ENCODE measurements at regions not wholly inside any gene's neighbourhood (a gene's known extent, or its start where the extent isn't known, plus 50 kb on each side); places are given as distances from the start of the nearest gene placed in this dataset.

DNA sequence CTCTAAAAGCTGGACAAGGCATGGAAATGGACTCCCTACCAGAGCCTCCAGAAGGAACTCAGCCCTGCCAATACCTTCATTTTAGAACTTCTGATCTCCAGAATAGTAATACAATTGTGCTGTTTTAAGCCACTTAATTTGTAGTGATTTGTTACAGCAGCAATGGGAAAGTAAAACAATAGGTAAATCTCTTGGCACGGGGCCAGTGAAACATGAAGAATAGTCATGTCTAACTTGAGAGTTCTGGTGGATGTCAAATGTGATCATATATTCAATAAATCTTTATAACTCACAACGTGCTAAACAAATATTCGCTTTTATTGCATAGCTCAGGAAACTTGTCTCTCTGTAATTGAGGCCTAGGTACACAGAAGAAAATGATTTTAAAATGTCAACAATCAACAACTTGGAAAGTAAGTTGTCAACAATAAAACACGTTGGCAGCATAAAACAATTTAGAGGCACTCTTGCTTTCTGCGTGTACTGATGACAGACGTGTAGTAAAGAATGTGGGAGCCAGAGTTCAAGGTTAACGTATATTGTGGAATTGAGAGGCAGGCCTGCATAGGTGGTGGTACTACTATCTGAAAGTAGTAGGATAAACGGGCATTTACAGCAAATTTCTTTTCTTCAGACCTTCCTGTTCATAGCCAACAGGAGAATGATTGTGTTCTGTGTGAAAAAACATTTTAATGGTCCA is 140.5 kb upstream of the OPRM1 start:
- DNase-seq (ENCODE audit: low read depth in 3 of 3, low spot score in 2 of 3) = no peak

DNA sequence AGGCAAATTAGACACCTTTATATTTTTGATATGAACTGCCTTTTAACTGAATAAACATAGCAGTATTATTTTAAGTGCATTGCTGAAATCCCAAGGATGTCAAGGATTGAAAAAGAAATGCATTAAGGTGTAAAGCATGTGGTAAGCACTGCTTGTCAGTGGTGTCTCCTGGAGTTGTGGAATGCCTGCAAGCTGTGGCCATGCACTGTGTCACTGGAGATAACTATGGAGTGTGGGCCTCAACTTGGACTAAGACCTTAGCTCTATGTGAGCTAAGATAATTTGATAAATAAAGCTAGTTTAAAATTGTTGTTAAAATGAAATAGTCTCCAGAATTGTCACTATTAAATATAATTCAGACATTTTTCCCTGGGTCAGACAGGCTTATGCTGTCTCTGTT is 156.6 kb upstream of the OPRM1 start:
- DNase-seq (ENCODE audit: low read depth in 3 of 3, low spot score in 2 of 3) = no peak

DNA sequence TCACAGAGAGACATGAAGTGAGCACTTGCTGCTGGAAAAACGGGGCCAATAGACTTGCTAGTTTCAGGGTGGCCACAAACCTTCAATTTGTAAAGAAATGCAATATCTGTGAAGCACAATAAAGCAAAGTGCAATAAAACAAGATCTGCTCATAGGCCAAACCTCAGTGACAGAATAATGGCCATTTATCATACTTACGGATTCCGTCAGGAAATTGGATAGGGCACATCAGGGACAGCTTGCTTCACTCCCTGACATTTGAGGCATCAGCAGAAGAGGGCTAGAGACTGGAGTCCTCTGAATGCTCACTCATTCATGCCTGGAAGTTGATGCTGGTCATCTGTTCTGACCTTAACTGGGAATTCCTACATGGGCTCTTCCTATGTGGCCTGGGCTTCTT is 165.5 kb upstream of the OPRM1 start:
- DNase-seq (ENCODE audit: low read depth in 3 of 3, low spot score in 2 of 3) = peak in 2 of 3 donors; percentile 7 to 8

DNA sequence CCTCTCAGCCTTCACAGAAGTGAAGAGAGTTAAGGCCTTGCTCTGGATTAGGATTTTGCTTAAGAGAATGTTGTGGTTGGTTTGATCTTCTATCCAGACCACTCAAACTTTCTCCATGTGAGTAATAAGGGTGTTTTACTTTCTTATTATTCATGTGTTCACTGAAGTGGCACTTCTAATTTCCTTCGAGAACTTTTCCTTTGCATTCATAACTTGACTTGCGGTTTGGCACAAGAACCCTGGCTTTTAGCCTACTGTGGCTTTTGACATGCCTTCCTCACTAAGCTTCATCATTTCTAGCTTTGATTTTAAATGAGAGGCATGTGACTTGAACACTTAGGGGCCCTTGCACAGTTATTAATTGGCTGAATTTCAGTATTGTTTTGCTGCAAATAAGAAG is 166.1 kb upstream of the OPRM1 start:
- DNase-seq (ENCODE audit: low read depth in 3 of 3, low spot score in 2 of 3) = no peak

DNA sequence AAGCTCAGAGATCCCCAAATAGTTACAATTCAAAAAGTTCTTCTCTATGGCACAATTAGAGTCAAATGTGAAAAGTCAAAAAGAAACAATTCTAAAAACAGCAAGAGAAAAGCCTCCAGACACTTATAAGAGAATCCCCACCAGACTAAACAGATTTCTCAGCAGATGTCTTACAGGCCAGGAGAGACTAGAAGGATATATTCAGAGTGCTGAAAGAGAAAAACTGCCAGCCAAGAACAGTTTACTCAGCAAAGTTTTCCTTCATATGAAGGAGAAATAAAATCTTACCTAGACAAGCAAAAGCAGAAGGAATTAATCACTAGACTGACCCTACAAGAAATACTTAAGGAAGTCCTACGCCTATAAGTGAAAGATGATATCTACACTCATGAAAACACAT is 176.1 kb upstream of the OPRM1 start:
- no peak for DNase-seq (ENCODE audit: low read depth in 3 of 3, low spot score in 2 of 3)

DNA sequence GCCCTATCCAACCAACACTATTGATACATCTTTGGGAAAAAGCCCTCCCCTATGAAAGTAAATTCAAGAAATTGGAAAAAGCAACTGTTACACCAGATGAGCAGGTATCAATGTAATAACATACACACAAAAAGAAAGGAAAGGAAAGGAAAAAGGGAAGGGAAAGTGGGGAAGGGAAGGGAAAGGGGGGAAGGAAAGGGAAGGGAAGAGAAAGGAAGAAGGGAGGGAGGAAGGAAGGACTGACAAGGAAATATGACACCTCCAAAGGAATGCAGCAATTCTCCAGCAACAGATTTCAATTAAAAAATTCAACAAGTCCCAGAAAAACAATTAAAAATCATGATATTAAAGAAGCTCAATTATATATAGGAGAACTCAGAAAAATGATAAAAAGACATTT is 176.9 kb upstream of the OPRM1 start:
- DNase-seq (ENCODE audit: low read depth in 3 of 3, low spot score in 2 of 3) = no peak

DNA sequence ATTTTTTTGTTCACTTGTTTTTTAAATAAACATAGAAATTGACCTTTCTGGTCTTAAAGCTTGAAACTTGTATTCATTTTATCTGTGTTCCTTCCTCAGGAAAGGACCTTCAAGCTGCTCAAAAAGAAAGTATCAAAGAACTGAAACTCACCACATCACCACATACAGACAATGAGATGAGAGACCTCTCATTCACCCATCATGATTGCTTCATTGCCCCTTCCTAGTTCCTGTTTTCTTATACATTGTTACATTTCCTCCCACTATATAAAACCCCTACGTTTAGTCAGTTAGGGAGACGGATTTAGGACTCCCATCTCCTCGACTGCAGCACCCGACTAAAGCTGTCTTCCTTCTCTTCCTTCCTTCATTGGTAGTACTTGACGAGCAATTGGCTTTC is 180.5 kb upstream of the OPRM1 start:
- no peak for DNase-seq (ENCODE audit: low read depth in 3 of 3, low spot score in 2 of 3)

DNA sequence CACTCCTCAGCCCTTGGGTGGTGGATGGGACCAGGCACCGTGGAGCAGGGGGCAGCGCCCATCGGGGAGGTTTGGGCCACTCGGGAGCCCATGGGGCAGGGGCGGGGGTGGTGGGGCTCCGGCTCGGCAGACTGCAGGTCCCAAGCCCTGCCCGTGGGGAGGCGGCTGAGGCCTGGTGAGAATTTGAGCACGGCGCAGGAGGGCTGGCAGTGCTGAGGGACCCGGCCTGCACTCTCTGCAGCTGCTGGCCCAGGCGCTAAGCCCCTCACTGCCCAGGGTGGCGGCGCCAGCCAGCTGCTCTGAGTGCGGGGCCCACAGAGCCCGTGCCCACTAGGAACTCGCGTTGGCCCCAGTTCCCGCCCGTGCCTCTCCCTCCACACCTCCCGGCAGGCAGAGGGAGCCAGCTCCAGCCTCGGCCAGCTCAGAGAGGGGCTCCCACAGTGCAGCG is 182.1 kb upstream of the OPRM1 start:
- no peak for DNase-seq (ENCODE audit: low read depth in 3 of 3, low spot score in 2 of 3)

DNA sequence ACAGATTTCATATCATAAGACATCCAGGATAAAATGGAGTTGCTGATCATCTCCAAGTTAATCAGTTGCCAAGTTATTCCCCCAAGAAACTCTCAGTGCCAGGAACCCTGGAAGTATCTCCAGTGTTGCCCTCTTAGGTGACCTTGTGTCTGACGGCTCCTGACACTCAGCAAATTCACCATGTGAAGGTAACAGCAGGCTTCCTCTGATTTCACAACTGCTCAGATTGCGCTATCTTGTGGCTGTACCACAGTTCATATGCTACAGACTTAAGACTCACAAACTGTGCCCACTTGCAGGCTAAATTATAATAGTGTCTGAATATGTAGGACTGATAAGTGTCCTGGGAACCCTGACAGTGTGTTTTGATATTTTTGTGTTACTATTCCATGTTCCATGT is 186.6 kb upstream of the OPRM1 start:
- no peak for DNase-seq (ENCODE audit: low read depth in 3 of 3, low spot score in 2 of 3)

DNA sequence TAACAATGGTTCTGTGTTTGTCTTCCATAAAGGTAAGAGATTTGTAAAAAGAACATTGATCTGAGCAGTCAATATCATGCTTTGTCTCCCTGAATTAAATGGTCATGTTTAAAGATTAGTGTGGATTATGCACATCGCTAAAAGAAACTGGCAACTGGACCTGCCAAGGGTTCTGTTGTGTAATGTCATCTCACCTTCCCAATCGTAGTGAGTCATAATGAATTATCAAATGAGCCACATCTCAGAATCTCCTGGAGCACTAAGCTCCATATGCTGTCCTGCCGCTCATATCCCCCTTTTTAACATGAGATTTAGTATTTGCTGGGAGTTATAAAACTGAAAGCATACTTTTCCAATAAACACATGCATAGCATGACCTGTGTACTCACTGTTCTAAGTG is 187.0 kb upstream of the OPRM1 start:
- DNase-seq (ENCODE audit: low read depth in 3 of 3, low spot score in 2 of 3) = no peak

DNA sequence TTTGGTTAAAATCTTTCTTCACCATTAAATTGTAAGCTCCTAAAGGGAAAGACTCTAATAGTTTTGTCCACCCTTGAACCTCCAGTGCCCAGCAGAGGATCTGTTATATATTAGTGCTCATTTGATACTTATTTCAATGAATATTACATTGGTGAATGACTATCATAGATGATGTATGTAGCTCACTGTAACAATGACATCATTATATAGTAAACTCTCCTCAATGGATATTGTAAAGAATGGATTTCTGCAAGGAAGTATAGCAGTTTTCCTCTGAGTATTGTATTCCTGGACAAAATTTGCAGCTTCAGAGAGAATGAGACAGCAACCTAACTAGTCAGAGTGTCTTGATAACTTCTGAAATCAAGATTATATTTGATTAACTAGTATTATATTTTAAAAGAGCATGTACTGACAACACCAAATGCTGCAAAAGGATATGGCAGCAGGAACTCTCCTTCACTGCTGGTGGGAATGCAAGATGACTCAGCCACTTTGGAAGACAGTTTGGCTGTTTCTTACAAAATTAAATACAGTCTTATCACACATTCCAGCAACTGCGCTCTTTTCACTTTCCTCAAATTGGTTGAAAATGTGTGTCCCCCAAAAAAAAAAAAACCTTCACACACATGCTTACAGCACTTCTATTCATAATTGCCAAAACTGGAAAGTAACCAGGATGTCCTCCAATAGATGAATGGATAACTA is 189.8 kb upstream of the OPRM1 start:
- DNase-seq (ENCODE audit: low read depth in 3 of 3, low spot score in 2 of 3) = no peak

DNA sequence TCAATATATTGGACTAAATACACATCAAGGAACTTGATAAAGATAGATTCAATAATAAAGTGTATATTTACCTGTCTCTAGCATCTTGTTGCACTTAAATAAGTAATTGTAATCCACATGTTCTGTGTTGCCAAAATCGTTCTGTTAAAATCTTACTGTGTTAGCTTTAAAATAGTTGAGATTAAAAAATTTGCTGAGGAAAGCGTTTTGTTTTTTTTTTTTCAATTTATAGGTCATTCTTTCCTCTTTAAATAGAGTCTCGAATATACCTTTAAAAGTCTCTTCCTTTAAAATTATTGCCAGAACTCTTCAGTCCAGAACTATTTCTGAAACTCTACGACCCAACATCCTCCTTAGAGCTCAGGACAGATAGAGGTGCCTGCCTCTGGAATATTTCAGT is 195.6 kb upstream of the OPRM1 start:
- DNase-seq (ENCODE audit: low read depth in 3 of 3, low spot score in 2 of 3) = no peak

DNA sequence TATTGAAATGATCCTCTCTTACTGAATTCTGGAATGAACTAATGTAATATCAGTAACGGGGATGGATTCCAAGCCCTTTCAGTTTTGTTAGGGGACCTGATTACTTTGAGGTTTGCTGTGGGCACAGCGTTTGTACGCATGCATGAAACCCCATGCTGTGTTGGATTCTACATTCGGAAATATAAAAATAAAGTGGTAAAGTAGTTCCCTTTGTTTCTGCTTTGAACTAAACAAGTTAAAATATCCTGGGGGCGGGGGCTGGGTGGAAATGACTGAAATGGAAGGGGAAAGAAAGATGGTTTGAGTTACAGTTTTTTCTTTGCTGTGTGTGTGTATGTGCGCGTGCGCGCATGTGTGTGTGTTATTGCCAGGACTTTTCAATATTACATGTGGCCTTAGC is 196.5 kb upstream of the OPRM1 start:
- no peak for DNase-seq (ENCODE audit: low read depth in 3 of 3, low spot score in 2 of 3)

DNA sequence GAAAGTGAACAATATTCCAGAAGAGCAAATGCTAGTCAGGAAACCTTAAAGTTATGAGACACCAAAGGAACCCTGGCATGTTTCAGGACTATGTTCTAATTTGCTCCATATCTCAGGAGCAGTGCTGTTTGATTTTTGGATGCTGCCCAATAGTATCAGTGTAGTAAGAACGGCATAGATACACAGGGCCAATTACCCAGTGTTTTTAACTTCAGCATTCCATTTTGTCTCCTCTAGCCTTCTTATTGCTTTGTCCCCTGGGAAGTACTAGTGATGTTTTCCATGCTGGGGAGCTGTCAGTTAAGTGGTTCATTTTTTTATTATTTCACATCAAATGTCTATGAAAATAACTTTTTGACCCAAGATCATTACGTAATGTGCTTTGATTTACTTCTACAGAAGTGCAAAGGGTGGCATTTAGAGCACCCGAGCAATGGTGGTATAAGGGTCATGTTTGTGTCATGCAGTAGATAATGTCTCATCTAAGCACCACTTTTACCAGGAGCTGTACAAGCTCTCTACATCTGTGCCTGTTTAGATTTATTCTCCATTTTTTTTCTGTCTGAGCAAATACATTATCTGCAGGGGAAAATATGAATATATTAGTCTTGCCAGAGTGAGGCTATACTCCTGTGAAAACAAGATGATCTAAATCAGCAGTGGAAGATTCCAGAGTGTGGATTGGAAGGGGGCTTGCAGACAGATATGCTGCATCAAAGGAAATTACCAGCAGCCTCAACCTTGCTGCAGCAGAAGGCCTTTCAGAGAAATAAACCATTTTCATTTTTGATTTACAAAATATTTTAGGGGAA is 198.8 kb upstream of the OPRM1 start:
- DNase-seq (ENCODE audit: low read depth in 3 of 3, low spot score in 2 of 3) = no peak

DNA sequence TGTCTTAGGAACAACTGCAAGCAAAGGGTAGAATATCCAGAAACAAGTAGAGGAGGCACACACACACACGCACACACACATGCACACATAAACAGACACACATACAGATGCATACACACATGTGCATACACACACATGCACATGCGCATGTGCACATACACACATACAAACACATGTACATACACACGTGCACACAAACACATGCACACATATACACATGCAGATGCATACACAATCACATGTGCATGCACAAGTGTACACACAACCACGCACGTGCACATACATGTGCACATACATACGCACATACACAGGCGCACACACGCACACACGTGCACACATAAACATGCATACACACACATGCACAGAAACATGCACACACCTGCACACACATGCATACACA is 206.5 kb upstream of the OPRM1 start:
- no peak for DNase-seq (ENCODE audit: low read depth in 3 of 3, low spot score in 2 of 3)

DNA sequence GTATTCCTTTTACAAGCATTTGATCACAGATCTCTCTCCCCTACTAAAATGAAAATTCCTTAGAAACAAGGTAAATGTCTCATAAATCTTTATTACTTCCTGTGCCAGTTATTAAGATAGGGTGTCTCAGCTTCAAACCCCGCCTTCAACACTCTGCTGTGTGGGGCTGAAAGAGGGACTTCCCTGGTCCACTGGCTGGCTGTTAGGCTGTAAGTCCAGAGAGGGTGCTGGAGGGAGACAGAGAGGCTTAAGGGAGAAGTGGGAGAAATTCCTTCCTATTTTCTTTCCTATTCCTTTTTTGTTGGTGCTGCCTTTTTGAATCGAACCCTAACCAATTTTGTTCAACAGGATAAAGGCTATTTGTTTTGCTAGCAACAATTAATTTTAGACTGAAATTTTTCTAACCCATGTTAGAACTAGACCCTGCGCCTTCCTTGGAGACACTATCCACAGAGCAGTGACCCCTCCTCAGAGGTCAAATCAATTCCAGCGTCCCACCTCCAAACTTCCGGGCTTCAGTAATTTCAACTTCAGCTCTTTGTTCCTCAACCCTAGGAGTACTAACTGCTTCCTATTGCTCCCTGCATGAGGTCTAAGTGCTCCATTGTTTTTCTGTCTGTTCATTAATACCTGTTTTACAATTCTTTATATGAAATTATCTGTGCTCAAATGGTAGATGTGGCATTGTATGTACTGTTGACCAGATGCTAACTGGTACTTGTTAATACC is 207.5 kb upstream of the OPRM1 start:
- DNase-seq (ENCODE audit: low read depth in 3 of 3, low spot score in 2 of 3) = no peak

DNA sequence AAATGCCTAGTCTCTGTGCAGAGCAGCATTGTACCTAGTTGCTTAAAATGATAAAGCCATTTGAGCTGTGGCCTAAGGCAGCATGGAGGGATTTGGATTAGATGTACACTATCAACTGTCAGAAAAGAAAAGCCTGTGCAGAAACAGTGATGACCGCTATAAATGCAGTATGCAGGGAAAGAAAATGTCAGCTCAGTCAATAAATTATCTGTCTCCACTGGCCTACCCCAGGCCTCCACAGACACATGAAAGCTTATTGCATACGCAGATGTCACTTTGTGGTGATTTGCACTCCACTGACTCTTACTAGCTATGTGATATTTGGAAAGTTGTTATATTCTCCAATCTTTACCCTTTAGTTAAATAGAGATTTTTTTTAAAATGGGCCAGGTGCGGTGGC is 221.9 kb upstream of the OPRM1 start:
- no peak for DNase-seq (ENCODE audit: low read depth in 3 of 3, low spot score in 2 of 3)

DNA sequence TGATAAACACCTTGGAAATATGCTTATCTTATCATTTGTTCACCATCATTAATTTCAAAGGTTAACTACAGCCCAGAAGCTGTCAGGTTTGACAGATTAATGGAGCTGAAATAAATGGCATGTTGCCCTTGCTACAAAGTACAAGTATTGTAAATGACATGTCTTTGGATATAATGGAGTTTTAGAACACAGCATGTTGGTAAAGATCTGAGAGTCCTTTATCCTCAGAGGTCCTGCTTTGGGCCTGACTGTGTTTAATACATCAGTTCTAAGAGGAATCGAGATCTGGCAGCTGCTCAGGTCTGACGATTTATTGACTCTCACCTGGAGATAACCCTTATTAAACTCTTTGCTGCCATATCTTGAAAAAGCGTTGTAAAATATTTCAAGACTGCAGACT is 222.7 kb upstream of the OPRM1 start:
- no peak for DNase-seq (ENCODE audit: low read depth in 3 of 3, low spot score in 2 of 3)

DNA sequence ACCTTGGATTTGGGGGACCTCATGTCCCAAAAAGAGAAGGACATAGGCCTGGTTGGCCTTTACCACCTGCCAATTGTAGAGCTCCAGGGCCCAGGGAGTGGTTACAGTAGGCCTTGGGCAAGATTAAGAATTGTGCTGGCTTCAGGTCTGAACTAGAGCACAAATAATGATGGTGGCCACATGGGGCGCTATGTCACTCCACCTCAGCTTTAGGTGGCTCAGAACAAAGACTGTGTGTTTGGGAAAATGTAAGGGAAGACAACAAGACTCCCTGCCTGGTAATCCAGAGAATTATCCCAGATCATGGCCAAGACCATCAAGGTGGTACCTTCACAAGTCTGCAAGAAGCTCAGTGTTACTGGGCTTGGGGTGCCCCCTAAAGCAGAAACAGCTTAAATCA is 224.9 kb upstream of the OPRM1 start:
- no peak for DNase-seq (ENCODE audit: low read depth in 3 of 3, low spot score in 2 of 3)

DNA sequence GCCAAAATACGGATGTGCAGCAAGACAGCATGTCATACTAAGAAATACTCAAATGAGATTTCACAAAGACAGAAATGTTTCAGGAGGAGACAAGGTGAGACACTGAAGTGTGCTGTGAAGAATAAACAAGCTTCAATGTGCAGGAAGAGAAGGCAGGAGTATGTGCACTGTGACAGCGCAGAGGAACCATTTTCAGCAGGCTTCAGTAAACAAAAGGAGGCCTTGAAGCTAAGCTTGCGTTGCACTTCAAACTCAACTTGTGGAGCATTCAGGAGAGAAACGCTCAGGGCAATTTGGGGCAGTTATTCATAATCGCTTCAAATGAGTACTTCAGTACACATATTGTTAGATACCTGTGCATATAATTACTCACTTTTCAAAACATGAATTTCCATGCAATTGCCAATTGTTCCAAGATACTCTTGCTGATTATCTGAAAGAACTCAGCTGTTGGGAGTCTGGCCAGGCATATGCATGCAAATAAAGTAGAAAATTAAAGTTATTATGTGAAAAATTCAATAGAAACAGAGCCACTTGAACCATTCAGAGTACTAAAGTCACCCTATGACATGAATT is 234.2 kb upstream of the OPRM1 start:
- no peak for DNase-seq (ENCODE audit: low read depth in 3 of 3, low spot score in 2 of 3)

DNA sequence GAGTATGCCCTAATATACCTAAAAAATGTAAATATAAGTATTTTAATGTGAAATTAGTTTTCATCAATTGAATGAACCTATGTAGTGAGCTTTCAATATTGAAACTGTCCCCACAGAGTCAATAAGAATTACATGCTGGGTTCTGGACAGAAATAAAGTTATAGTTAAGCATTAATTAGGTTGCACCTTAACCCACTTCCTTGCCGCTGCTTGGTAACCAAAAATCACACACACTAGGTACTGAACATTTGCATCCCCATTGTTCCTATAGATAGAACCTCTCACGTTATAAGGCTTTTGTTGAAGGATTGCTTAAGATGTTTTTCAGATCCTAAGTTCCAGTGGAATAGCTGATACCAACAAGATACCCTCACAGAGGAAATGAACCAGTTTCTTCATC is 237.1 kb upstream of the OPRM1 start:
- DNase-seq (ENCODE audit: low read depth in 3 of 3, low spot score in 2 of 3) = no peak
